GM21515 (cell line): ENCODE measurements at regions not wholly inside any gene's neighbourhood (a gene's known extent, or its start where the extent isn't known, plus 50 kb on each side); places are given as distances from the start of the nearest gene placed in this dataset.

Experiments used
- ATAC-seq: cut with Tn5 transposase; IDR thresholded peaks from one replicate; pipeline ENCODE4 v1.9.1; 2021; ENCODE audit not compliant: unreplicated experiment

DNA sequence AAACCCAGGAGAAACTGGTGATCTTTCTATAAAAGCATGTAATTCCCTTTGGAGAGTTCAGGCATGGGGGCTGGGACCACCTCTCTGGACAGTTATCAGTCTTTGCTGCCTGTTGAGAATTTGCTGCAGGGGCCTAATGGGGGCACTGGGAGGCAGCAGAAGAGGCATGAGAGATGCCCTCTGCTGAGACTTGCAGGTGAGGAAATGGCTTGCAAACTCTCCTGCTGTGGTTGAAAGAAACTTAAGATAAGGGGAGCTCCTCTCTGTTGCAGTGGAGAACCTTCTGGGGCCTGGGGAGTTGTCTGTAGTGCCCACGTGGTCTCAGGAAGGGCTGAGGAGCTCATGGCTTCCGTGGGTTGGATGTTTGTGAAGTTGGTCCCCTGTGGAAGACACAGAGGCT, 301.1 kb upstream of the FOXF1 start:
- no peak for ATAC-seq

DNA sequence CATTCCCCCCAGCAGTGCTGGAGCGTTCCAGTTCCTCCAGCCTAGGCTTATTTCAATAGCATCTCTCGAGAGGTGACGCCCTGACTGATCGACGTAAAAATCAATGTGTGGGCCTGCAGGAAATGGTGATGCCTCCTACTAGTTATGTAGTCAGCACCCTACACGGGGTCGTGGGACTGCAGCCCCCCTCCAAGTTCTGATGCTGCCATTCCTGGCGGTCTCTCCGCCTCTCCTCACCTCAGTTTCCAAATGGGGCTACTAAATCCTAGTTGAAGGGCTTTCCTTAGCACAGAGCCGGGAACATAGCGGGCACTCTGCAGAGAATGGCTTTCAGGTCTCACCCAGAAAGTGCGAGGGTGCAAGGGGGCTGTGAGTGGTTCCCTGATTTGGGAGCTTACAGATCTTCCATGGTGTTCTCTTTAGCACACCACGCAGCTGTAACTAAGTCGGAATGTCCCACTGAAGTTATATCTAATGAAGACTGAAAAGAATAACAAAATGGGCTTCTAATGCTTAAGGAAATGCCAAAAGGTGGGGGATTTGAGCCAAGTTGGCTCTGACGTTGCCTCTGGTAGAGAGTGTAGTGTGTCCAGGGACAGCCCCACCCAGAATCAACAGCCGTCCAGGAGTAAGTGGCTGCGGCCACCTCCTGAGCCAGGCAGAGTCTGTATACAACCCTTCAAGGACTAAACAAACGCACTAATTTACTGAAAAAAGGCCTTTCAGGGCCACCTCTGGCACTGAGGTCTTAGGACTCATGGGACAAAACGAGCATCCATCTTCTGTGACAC, 299.7 kb upstream of the FOXF1 start:
- ATAC-seq, result no peak

DNA sequence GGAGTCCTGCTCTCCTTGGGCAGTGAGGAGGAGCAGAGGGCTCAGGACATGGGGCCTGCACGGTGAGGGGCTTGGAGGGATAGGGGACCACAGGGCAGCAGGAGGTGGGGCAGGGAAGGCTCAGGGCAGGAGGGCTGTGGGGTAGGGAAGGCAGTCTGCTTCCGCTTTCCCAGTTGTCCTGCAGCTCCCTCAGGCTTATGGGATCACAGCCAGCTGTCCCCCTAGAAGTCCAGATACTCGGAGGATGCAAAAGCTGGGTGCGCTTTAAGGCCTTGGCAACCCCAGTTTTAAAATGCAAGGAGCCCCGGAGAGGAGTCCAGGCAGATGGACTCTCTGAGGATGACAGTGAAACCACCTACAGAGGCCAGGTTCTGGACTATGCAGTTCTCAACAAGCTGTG, 299.1 kb upstream of the FOXF1 start:
- no peak for ATAC-seq

DNA sequence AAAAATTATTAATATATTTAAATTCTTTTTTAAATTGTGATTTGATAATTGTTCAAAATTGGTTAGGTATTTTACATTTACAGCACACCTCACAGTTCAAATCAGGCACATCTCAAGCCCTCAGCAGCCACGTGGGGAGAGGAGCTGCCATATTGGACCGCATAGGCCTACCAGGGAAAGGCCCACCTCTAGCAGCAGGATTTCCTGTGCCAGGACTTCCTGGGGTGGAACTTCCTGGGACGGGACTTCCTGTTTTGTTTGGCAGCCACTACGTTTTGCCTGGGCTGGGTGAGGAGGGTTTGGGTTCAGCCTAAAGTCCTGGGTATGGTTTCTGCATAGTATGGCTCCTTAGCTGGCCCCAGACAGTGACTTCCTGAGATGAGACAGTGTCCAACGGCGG, 298.5 kb upstream of the FOXF1 start:
- ATAC-seq, result no peak

DNA sequence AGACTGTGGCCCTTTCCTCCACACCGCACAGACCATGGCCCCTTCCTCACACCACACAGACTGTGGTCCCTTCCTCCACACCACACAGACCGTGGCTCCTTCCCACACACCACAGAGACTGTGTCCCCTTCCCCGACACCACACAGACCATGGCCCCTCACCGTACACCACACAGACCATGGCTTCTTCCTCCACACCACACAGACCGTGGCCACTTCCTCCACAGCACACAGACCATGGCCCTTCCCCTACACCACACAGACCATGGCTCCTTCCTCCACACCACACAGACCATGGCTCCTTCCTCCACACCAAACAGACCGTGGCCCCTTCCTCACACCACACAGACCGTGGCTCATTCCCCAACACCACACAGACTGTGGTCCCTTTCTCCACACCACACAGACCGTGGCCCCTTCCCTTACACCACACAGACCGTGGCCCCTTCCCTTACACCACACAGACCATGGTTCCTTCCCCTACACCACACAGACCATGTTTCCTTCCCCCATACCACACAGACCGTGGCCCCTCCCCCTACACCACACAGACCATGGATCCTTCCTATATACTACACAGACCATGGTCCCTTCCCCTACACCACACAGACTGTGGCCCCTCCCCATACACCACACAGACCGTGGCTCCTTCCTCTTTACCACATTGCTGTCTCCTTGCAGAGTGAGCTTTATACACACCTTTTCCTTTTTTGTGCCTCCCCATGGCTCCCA, 297.5 kb upstream of the FOXF1 start:
- no peak for ATAC-seq

DNA sequence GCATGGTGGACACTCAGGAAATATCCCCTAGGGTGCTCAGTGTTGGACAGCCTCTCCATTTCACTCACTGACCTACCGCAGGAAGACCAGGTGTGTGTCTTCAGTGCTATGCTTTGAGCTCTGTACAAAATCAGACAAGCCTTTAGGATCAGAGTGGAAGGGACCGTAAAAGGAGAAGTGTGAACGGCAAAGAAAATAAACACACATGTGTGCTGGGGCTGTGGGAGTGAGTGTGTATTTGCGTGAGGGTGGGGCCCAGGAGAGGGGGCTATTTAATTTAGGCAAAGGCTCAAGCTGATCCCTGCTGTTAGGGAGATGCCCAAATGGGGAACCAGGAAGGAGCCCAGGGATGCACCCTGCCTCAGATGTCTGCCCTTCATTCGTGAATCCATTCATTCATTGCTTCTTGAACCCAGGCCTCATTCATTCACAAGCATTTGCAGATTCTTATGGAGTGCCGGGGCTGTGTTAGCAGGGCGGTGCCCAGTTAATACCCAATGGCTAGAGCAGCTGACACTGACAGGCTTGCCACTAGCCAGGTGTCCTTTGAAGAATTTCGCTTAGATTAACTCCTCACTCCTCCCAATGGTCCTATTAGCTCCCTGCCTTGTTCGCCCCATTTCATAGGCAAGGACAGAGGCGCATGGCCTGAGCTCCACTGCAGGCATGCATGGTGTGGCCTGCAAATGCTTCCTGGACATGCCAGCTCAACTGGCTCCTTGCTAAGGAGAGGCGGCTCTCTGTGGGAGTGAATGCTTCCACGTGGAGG, 296.7 kb upstream of the FOXF1 start:
- no peak for ATAC-seq

DNA sequence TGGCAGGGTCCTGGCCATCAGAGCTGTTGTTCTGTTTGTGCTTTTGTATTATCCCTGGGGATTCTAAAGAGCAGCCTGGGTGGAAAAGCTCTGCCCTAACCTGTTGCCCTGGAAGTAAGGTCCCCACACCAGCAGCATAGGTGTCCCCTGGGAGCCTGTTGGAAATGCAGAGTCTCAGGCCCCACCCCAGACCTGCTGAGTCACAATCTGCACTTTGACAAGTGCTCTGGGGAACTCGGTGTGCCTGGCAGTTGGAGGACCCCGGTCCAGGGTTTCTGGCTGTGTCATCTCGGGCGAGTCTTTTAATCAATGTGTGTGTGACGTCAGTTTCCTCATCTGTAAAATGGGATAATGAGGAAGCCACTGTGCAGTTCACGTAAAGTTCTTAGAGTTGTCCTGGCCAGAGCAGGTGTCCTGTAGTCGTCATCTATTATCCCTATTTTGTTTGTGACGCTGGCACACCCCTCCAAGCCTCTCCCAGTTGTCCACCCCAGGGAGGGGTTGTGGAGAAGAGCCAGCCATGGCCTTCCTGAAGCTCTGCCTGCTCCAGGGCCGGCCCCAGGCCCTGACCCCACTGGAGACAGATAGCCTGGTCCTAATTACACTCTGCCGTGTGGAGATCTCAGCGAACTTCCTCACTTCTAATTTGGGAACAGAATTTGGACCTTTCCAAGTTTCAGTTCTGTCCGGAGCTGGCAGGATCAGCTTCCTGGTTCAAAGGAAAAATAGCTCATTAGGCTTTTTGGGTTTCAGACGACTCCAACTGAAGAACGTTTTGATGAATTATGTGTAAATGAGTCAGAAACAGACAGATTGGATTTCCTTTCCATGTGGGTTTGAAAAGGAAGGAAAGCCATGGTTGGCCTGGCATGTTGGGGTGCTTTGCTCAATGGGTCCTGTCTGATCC, 295.7 kb upstream of the FOXF1 start:
- ATAC-seq, result no peak

DNA sequence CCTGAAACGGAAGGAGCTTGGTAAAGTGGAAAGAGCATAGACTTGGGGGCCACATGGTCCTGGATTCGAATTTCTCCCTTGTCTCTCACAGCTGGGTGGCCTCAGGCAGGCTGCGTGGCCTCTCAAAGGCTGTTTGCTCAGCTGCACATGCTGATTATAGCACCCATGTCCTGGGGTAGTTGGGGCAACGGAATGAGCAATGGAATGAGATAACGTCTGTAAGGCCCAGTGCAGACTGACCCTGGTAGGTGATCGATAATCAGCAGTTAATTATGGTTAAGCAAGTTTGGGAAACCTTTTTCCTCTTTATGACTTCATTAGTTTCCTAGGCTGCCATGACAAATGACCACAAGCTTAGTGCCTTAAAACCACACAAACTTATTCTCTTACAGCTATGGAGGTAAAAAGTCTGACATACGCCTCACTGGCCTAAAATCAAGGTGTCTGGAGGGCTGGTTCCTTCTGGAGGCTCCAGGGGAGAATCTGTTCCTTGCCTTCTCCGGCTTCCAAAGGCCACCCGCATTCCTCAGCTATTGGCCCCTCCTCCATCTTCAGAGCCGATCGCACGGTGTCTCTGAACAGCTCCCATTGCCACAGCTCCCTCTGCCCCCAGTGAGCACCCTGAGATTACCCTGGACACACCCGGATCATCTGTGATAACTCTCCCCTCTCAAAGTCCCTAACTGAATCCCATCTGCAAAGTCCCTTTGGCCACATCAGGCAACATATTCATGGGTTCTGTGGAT, 294.9 kb upstream of the FOXF1 start:
- ATAC-seq, result no peak

DNA sequence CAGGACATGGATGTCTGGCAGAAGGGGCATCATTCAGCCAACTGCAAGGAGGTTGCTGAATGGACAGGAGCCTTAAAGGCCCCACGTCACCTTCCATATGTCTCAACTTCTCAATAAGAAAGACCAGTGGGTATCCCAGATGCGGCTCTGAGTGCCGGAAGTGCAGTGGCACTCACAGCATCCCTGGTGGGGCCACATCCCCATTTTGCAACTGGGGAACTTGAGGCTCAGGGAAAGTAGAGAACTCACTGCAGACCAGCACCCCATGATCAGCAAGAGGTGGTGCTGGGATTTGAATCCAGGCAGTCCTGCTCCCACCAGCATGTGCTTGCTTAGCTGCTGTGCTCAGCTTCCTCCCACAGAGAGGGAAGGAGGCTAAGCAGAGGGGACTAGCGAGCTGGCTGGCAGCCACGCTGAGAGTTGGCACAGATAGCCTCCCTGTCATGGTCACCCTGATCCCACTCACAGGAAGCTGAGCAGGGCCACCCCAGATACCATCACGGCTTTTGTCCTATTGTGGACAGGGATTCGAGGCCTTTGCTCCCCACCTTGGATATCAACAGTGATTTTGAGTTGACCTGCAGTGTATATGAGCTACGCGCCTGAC, 294.2 kb upstream of the FOXF1 start:
- ATAC-seq, result no peak

DNA sequence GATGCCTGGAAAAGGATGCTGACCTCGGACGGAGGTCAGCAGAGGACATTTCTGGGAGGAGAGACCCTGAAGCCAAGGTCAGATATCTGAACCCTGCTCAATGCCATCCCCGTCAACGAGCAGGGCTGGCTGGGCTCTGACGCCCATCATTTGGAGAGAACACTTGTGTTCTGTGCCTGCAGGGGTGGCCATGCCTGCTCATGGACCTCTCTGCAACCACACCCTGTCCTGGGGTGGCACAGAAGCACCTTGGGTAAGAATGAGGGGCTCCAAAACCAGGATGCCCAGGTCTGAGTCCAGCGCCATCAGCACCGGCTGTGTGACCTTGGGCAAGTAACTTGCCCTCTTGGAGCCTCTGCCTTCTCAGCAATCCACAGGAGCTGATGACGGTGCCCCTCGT, 293.7 kb upstream of the FOXF1 start:
- ATAC-seq, result no peak

DNA sequence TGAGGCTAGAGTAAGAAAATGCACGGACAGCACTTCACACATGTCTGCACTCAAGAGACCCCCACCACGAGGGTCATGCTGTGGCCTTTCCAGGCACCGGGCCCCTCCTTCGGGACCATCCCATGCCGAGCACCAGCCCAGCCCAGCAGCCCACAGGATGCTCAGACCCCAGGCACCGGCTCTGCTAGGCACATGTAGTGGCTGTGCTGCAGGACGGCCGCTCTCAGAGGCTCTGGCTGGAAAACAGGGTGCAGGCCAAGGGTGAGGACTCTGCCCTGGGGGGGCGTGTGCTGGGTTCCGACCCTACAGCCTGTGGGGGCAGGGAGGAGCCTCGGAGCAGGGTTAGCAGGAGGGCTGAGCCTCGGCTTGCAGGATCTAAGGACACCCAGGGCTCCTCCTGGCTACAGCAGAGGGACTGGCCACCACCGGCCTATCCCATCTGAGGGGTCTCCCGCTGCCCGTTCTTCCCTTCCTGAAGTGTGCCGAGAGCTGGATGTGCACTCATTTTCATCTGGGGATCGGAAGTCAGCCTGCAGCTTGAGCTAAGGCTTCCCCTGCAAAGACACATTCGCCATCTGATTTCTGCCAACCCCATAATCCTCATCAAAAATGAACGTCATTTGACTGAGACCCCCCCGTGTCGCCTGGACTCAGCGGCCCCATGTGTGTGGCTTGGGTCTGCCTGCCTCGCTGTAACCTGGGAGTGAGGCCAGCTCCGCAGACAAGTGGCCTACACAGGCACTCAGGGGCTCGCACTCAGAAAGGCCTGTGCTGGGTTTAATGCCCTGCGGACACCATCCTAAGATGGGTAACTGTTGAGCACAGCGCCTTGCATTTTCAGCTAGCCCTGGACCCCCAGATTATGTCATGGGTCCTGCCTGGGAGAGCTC, 293.1 kb upstream of the FOXF1 start:
- ATAC-seq, result no peak

DNA sequence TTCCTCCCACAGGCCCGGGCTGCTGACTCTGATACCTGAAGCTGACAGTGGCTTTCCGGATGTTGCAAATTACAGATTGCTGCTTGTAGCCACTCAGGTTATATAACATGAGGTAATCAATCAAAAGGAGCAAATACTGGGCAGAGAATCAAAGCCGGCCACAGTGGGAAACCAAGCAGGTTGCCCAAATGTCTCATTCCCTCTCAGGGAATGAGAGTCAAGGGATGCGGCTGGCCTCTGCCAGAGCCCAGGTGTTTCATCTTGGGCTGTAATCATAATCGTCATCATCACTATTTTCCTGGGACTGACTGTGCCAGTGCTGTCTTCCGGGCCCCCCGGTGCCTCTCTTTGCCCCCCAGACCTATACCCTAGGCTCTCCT, 292.4 kb upstream of the FOXF1 start:
- ATAC-seq, result no peak

DNA sequence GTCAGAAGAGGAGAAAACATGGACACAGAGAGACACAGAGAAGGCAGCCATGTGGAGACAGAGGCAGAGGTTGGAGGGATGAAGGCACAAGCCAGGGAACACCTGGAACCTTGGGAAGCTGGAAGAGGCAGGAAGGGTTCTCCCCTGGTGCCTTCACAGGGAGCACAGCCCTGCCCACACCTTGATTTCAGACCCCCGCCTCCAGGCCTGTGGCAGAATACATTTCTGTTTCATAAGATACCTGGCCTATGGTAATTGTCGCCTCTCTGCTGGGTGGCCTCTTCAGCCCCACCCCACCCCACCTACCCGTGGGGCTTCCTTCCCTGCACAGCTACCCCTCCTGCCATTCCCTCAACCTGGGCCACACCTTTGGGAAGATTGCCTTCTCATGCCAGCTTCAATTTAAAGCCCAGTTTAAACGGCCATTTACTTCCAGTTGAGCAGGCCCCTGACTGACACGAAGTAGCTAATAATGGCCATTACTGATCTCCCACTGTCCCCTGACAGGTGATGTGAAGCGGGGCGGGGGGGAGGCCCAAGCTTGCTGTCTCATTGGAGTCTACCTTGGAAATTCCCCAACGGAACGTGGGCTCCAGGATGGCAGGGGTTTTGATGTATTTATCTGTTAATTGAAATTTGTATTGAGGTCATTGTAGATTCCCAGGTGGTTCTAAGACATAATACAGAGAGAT, 291.7 kb upstream of the FOXF1 start:
- no peak for ATAC-seq

DNA sequence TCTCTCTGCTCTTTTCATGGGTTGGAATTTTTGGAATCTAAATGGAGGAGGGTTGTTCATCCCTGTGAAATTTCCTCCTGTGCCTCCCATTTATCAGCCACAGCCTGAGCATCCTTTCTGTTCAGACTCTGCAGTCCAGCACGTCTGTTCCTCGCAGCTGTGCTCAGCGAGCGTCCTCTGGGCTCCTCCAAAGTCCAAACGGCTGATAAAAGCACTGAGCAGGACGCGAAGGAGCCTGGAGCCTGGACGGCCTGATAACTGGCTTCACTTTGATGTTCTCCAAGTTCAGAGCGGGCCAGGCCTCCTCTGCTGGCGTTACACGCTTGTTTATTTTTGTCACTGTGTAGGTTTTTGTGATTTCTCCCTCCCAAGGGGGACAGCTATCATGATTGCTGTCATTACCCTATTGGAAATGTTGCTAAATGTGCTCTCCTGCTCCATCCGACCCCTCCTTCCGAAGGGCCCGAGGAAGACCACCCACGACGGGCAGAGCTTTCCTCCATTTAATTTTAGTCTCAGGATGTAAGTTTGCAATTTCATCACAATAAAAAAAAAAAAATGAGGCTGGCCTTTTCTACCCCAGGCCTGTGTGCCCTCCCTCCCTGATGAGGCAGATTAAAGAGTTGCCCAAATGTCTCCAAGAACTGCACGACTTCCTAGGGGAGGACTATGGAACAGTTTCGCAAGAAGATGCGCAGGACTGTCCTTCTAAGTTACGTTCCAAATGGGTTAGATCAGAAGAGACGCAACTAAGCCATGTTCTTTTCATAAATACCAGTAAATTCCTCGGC, 290.5 kb upstream of the FOXF1 start:
- no peak for ATAC-seq

DNA sequence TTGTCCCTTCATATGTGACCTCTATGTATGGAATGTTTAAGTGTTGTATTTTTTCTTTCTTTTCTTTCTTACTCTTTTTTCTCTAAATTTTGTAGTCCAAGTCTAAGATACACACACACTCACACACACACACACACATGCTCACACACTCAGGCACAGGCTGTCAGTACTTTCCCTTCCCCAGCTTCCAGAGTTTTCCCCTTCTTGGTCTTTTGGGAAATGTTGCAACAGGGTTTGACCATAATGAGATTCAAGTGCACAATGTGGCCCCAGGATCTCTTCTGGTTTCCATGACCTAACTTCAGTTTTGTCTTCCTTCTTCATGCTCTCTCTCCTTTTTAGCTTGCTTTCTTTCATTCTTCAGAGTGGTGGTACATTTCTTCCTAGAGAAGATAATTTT, 289.8 kb upstream of the FOXF1 start:
- no peak for ATAC-seq

DNA sequence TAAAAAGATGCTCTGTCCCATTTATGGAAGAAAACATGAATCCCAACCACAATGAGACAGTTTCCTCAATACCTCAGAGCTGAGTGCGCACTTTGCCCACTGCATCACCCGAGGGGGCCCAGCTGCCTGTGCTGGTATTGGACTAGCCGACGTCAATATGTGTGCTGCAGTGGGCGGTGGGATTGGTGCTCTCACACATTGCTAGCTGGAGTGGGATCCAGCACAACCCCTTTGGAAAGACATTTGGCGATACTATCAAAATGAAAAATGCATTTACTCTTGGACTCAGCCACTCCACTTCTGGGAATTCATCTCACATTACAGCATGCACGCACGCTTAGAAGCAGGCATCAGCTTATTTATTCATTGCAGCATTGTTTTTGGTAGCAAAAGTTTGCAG, 289.2 kb upstream of the FOXF1 start:
- no peak for ATAC-seq

DNA sequence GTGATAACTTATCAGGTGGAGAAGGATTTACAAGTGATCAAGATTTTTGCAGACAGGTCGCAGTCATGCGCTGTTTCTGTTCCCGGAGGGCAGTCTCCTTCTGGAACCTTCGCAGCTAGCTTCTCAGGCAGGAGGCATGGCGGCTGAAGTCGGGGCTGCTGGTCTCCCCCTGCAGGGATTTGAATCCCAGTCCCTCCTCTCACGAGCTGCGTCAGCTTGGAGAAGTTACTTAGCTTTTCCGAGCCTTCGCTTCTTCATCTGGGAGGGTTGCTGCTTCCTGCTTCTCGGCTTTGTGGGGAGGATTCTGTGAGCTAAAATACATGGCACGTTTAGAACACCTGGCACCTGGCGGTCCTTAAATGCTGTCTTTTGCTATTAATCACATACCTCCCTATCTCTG, 287.8 kb upstream of the FOXF1 start:
- no peak for ATAC-seq
